ENCODE measurements at regions not wholly inside any gene's neighbourhood (a gene's known extent, or its start where the extent isn't known, plus 50 kb on each side); places are given as distances from the start of the nearest gene placed in this dataset.

- no peak for TF ChIP-seq CTCF (conservative IDR thresholded peaks at IDR 0.05)
- no peak for TF ChIP-seq EZH2 (IDR thresholded peaks at IDR 0.05; ENCODE audit: low read depth)
These were observed 108.8 kb upstream of the UBE2E3 start for GRCh38 chr2:180871649-180872048.
